A204.1 (cell line): ENCODE measurements at regions not wholly inside any gene's neighbourhood (a gene's known extent, or its start where the extent isn't known, plus 50 kb on each side); places are given as distances from the start of the nearest gene placed in this dataset.

Experiments used
- FAIRE-seq: peaks from 2 replicates; lab custom pipeline; 2012; peaks lifted over from hg19 to GRCh38; lab: Jason Lieb, UNC

DNA sequence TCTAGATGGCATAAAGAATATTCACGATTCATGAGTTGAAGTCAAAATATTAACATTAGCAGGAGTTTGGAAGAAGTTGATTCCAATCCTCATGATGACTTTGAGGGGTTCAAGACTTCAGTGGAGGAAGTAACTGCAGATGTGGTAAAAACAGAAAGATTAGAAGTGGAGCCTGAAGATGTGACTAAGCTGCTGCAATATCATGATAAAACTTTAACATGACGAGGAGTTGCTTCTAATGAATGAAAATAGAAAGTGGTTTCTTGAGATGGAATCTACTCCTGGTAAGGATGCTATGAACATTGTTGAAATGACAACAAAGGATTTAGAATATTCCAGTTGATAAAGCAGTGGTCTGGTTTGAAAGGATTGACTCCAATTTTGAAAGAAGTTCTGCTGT is 70.1 kb upstream of the TMLHE start:
- FAIRE-seq: no peak

GRCh38 chrX:155679715-155680114 is 67.0 kb upstream of the TMLHE start:
- no peak for FAIRE-seq

DNA sequence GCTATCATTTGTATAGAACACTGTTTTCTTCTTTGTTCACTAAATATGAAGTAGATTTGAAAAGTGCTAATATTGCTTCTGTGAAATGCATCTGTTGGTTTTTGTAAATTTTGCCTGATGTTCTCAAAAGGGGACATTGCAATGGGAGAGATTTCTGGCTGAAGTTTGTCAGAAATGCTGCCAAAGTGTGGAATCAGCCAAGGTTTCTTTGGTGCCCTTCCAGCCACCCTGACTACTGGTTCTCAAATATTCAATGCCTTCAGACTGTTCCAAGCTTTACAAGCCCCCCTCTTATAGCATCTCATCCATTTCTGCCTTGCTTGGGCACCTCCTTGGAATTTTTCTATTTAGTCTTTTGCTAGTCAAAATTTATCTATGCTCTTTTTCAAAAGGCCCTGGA is 60.6 kb upstream of the TMLHE start:
- FAIRE-seq: no peak

- no peak for FAIRE-seq
Measured at GRCh38 chrX:155666741-155667140, 54.0 kb upstream of the TMLHE start.
